GM12878 (cell line): ENCODE measurements at regions not wholly inside any gene's neighbourhood (a gene's known extent, or its start where the extent isn't known, plus 50 kb on each side); places are given as distances from the start of the nearest gene placed in this dataset.

Experiments used
- ATAC-seq: fragments of 200-7000 bp; cut with Tn5 transposase; 3 replicates; pipeline ENCODE4 v1.9.1; 2020; ENCODE audit warnings: mild to moderate bottlenecking, moderate library complexity
- BruUV-seq: library from RNA; stranded (reverse); fragments of 400-500 nt; replicated peaks from 2 replicates; lab custom pipeline; 2021; lab: Mats Ljungman, UMichigan
- CTCF ChIA-PET: fragments of 300-600 bp; sonication (Branson Sonifier 250); formaldehyde crosslinking; extraction: SDS; loops from one replicate; lab custom pipeline; 2021; ENCODE audit warnings: inconsistent platforms; lab: Yijun Ruan, JAX
- POLR2A ChIA-PET: fragments of 350-600 bp; formaldehyde crosslinking; extraction: SDS; loops from one replicate; lab custom pipeline; 2021; ENCODE audit warnings: inconsistent platforms; lab: Charles Lee
- RAD21 ChIA-PET: fragments of 300-600 bp; sonication (Branson Sonifier 250); formaldehyde crosslinking; loops from one replicate; lab custom pipeline; 2023; ENCODE audit warnings: antibody characterized with exemption; ENCODE audit not compliant: unreplicated experiment; lab: Charles Lee
- SMC1A ChIA-PET: fragments of 300-600 bp; sonication (Branson Sonifier 250); formaldehyde crosslinking; loops from one replicate; lab custom pipeline; 2023; ENCODE audit not compliant: unreplicated experiment, uncharacterized antibody; lab: Charles Lee
- DNase-seq: peaks from one replicate; pipeline ENCODE4 v3.0.0-alpha.2; 2011; ENCODE audit warnings: low read depth, low spot score
- FAIRE-seq: peaks from 3 replicates; lab custom pipeline; 2011; peaks lifted over from hg19 to GRCh38; lab: Jason Lieb, UNC
- H2AFZ ChIP-seq: 2 replicates; pipeline ENCODE4 v1.6.0; 2011; ENCODE audit warnings: low read depth, low read length, control low read depth; ENCODE audit not compliant: control insufficient read depth
- H3K27ac ChIP-seq: 2 replicates; pipeline ENCODE4 v1.5.1; 2011; ENCODE audit warnings: control low read depth; ENCODE audit not compliant: control insufficient read depth, insufficient read depth
- H3K27me3 ChIP-seq, 2 experiments: replicated peaks in 1 of 2; 2 replicates each; pipeline versions ENCODE4 v1.6.0 to v1.6.1; 2011; ENCODE audit warnings: low read length in 1 of 2; ENCODE audit not compliant: control insufficient read depth in 2 of 2, insufficient read depth in 2 of 2
- H3K36me3 ChIP-seq, 2 experiments: 2 replicates each; pipeline ENCODE4 v1.5.1; 2011; ENCODE audit warnings: low read length in 1 of 2; ENCODE audit not compliant: control insufficient read depth in 2 of 2, insufficient read depth in 2 of 2
- H3K4me1 ChIP-seq: 2 replicates; pipeline ENCODE4 v1.6.1; 2011; ENCODE audit warnings: mild to moderate bottlenecking, low read length, moderate library complexity, mixed read lengths; ENCODE audit not compliant: control insufficient read depth, insufficient read depth
- H3K4me2 ChIP-seq: 2 replicates; pipeline ENCODE4 v1.6.0; 2011; ENCODE audit warnings: control low read depth; ENCODE audit not compliant: control insufficient read depth, insufficient read depth
- H3K4me3 ChIP-seq: fragments of 200-600 bp; sonication (generic); 2 replicates; pipeline ENCODE4 v1.5.1; 2016
- H3K79me2 ChIP-seq: 2 replicates; pipeline ENCODE4 v1.6.0; 2011; ENCODE audit warnings: low read length; ENCODE audit not compliant: control insufficient read depth, insufficient read depth
- H3K9ac ChIP-seq: 2 replicates; pipeline ENCODE4 v1.8.0; 2011; ENCODE audit warnings: low read length, control low read depth, mixed read lengths; ENCODE audit not compliant: control insufficient read depth, insufficient read depth
- H3K9me3 ChIP-seq: replicated peaks from 3 replicates; pipeline ENCODE4 v1.5.1; 2011; ENCODE audit warnings: mild to moderate bottlenecking, low read length; ENCODE audit not compliant: control insufficient read depth, insufficient read depth
- H4K20me1 ChIP-seq: 2 replicates; pipeline ENCODE4 v1.6.0; 2011; ENCODE audit not compliant: control insufficient read depth, insufficient read depth
- ATF2 ChIP-seq: IDR thresholded peaks from 2 replicates; pipeline ENCODE4 v1.6.1; 2012; ENCODE audit warnings: low read length, inconsistent platforms
- CEBPB ChIP-seq, 2 experiments: fragments of 150-350 bp in 1 of 2; IDR thresholded peaks; 2 replicates each; pipeline ENCODE4 v1.6.1; 2012 to 2014; ENCODE audit warnings: low read depth in 2 of 2, low read length in 2 of 2, borderline replicate concordance in 1 of 2, inconsistent platforms in 1 of 2
- E2F4 ChIP-seq: IDR thresholded peaks from 2 replicates; pipeline ENCODE4 v1.6.1; 2012; ENCODE audit warnings: low read depth, low read length, improper control_type of control experiment
- EGR1 ChIP-seq, 2 experiments: IDR thresholded peaks; 1 replicate in 1 of 2; 2 replicates in 1 of 2; pipeline ENCODE4 v1.6.1; 2011 to 2012; ENCODE audit warnings: low read depth in 2 of 2, low read length in 2 of 2, borderline replicate concordance in 1 of 2, mild to moderate bottlenecking in 1 of 2, moderate library complexity in 1 of 2
- ELK1 ChIP-seq: IDR thresholded peaks from 2 replicates; pipeline ENCODE4 v1.6.1; 2012; ENCODE audit warnings: low read depth, low read length, improper control_type of control experiment
- MYC ChIP-seq: IDR thresholded peaks from 2 replicates; pipeline ENCODE4 v1.6.1; 2011; ENCODE audit warnings: mild to moderate bottlenecking, low read length, moderate library complexity, inconsistent platforms; ENCODE audit not compliant: insufficient read depth, insufficient replicate concordance, insufficient read length, severe bottlenecking
- NFIC ChIP-seq: IDR thresholded peaks from 2 replicates; pipeline ENCODE4 v1.6.1; 2012; ENCODE audit warnings: low read depth, mild to moderate bottlenecking, inconsistent platforms, low read length, moderate library complexity
- PAX5 ChIP-seq: IDR thresholded peaks from 2 replicates; pipeline ENCODE4 v1.6.1; 2011; ENCODE audit warnings: low read depth, low read length, borderline replicate concordance
- ZNF207 ChIP-seq: fragments of 450-650 bp; IDR thresholded peaks from 2 replicates; pipeline ENCODE4 v1.6.1; 2014; ENCODE audit warnings: antibody characterized with exemption, mild to moderate bottlenecking, borderline replicate concordance
- ZNF592 ChIP-seq: fragments of 450-650 bp; IDR thresholded peaks from 2 replicates; pipeline ENCODE4 v1.6.1; 2017; ENCODE audit warnings: mild to moderate bottlenecking, moderate library complexity
- ZZZ3 ChIP-seq: IDR thresholded peaks from 2 replicates; pipeline ENCODE4 v1.6.1; 2011; ENCODE audit warnings: low read depth; ENCODE audit not compliant: control insufficient read depth, insufficient read length
- WGBS: methylation state at CpG from one replicate; pipeline ENCODE4 v1.1.6; 2016; ENCODE audit warnings: low lambda C conversion rate; ENCODE audit not compliant: insufficient replicate concordance, insufficient coverage; ENCODE audit errors: missing lambda C conversion rate; 5-methylcytosine and 5-hydroxymethylcytosine counted together
- in situ Hi-C: fragments of 300-500 bp; cut with MboI; formaldehyde crosslinking; loops from 9 replicates; pipeline ENCODE4 v1.14.3; 2018; ENCODE audit warnings: mixed read lengths
- intact Hi-C: fragments of 100-400 bp; cut with micrococcal nuclease; formaldehyde crosslinking; loops from one replicate; pipeline ENCODE4 v1.14.2; 2022; ENCODE audit not compliant: unreplicated experiment

GRCh38 chr13:34276764-34277163 is 458.8 kb downstream of the RFC3 start (continued):
- TF ChIP-seq NFIC = no peak
- no peak for TF ChIP-seq PAX5
- no peak for TF ChIP-seq ATF2
- TF ChIP-seq ZNF592 = no peak

- Histone ChIP-seq H3K27me3 (no peaks in the 10 kb centered on the region), H3K4me3 (no peak overlapping the region), H3K79me2 (no peaks in the 10 kb centered on the region), H3K4me1 (no peaks in the 10 kb centered on the region), H4K20me1 (no peaks in the 10 kb centered on the region), H3K4me2 (no peak overlapping the region), H3K36me3 (no peaks in the 10 kb centered on the region), H3K27ac (no peak overlapping the region), H3K9me3 (no peaks in the 10 kb centered on the region), H2AFZ (no peak overlapping the region), H3K9ac (no peak overlapping the region)
- ChIA-PET RAD21 (no interaction called here), SMC1A (no interaction called here), POLR2A (no interaction called here), CTCF (no interaction called here)
- no peak for FAIRE-seq
- no peak for ATAC-seq
- no peak for TF ChIP-seq ZNF207
- no peak for TF ChIP-seq MYC
- TF ChIP-seq CEBPB (IDR thresholded peaks at IDR 0.05; ENCODE audit: borderline replicate concordance in 1 of 2, low read depth in 2 of 2, low read length in 2 of 2) = no peak
- no peak for TF ChIP-seq E2F4
- no peak for TF ChIP-seq ZZZ3
- TF ChIP-seq NFIC = no peak
- no peak for TF ChIP-seq ELK1
- no peak for TF ChIP-seq EGR1 (IDR thresholded peaks at IDR 0.05; ENCODE audit: borderline replicate concordance in 1 of 2, low read depth in 2 of 2, low read length in 2 of 2)
- in situ Hi-C loops (no loop called here), intact Hi-C loops (no loop called here)
- DNase-seq = no peak
- no TSS peak for BruUV-seq
- 3% methylated on average over 4 of the region's 4 CpGs for WGBS
These were observed 460.0 kb downstream of the RFC3 start for GRCh38 chr13:34277936-34278335.
